HCT116 (cell line): ENCODE measurements at regions not wholly inside any gene's neighbourhood (a gene's known extent, or its start where the extent isn't known, plus 50 kb on each side); places are given as distances from the start of the nearest gene placed in this dataset.

Source experiments
- ATAC-seq: fragments of 200-7000 bp; cut with Tn5 transposase; 2 replicates; pipeline ENCODE4 v1.9.1; 2020; ENCODE audit warnings: mild to moderate bottlenecking, moderate library complexity
- BruUV-seq: library from RNA; stranded (reverse); fragments of 400-500 nt; replicated peaks from 2 replicates; lab custom pipeline; 2021; lab: Mats Ljungman, UMichigan
- CTCF ChIA-PET: fragments of 300-600 bp; sonication (Branson Sonifier 250); formaldehyde crosslinking; loops from one replicate; lab custom pipeline; 2021; ENCODE audit warnings: antibody characterized with exemption; lab: Charles Lee
- POLR2A ChIA-PET: fragments of 300-600, 350-600 bp; sonication (Branson Sonifier 250); formaldehyde crosslinking; loops from one replicate; lab custom pipeline; 2021; ENCODE audit warnings: antibody characterized with exemption; lab: Charles Lee
- RAD21 ChIA-PET, 2 experiments: fragments of 300-600 bp; sonication (Branson Sonifier 250); formaldehyde crosslinking; loops; one replicate each; lab custom pipeline; 2023; ENCODE audit warnings: low total read pairs in 2 of 2; ENCODE audit not compliant: uncharacterized antibody in 2 of 2, unreplicated experiment in 2 of 2, low non-redundant PET in 1 of 2; lab: Charles Lee
- DNase-seq: peaks from one replicate; pipeline ENCODE4 v3.0.0-alpha.2; 2010; ENCODE audit warnings: low read depth, low spot score
- H2AFZ ChIP-seq: fragments of 200-600 bp; shearing (Covaris generic), sonication (generic); 2 replicates; pipeline ENCODE4 v1.6.1; 2017; ENCODE audit warnings: low read depth, mixed run types, mixed read lengths, antibody characterized with exemption, low read length; ENCODE audit not compliant: poor library complexity, severe bottlenecking
- H3K27ac ChIP-seq: 2 replicates; pipeline ENCODE4 v1.5.1; 2012; ENCODE audit warnings: low read depth, low read length
- H3K27me3 ChIP-seq: fragments of 200-600 bp; sonication (generic); 2 replicates; pipeline ENCODE4 v1.6.1; 2016; ENCODE audit warnings: mixed run types, low read length, mixed read lengths; ENCODE audit not compliant: insufficient read depth
- H3K36me3 ChIP-seq, 2 experiments: fragments of 200-500 bp in 1 of 2; fragments of 200-600 bp in 1 of 2; sonication (Bioruptor generic) in 1 of 2; sonication (generic) in 1 of 2; 2 replicates each; pipeline versions ENCODE4 v1.5.1 to v1.6.1; 2014 to 2016; ENCODE audit warnings: low read length in 2 of 2, inconsistent platforms in 1 of 2, mixed read lengths in 1 of 2, mixed run types in 1 of 2; ENCODE audit not compliant: insufficient read depth in 2 of 2, control insufficient read depth in 1 of 2
- H3K4me1 ChIP-seq, 2 experiments: fragments of 200-600 bp in 1 of 2; sonication (generic) in 1 of 2; 2 replicates each; pipeline versions ENCODE4 v1.5.1 to v1.6.1; 2012 to 2017; ENCODE audit warnings: low read length in 2 of 2, inconsistent platforms in 1 of 2, mild to moderate bottlenecking in 1 of 2, mixed read lengths in 1 of 2, mixed run types in 1 of 2, moderate library complexity in 1 of 2; ENCODE audit not compliant: insufficient read depth in 2 of 2, control insufficient read depth in 1 of 2
- H3K4me2 ChIP-seq: fragments of 200-600 bp; sonication (generic); 2 replicates; pipeline ENCODE4 v1.6.1; 2017; ENCODE audit warnings: mixed run types, low read length, mixed read lengths
- H3K4me3 ChIP-seq, 2 experiments: fragments of 200-600 bp in 1 of 2; sonication (generic) in 1 of 2; replicated peaks in 1 of 2; 2 replicates each; pipeline ENCODE4 v1.5.1; 2011 to 2016; ENCODE audit warnings: low read length in 2 of 2, control low read depth in 1 of 2, low read depth in 1 of 2, mild to moderate bottlenecking in 1 of 2, mixed read lengths in 1 of 2, mixed run types in 1 of 2
- H3K79me2 ChIP-seq: fragments of 200-600 bp; sonication (generic); 2 replicates; pipeline ENCODE4 v1.6.1; 2017; ENCODE audit warnings: mild to moderate bottlenecking, mixed run types, low read length, moderate library complexity, mixed read lengths; ENCODE audit not compliant: insufficient read depth
- H3K9ac ChIP-seq: fragments of 200-600 bp; sonication (generic); 2 replicates; pipeline ENCODE4 v1.6.1; 2016; ENCODE audit warnings: low read length, mixed read lengths
- H3K9me2 ChIP-seq: fragments of 200-600 bp; sonication (generic), shearing (Covaris generic); 2 replicates; pipeline ENCODE4 v1.6.1; 2017; ENCODE audit warnings: mixed run types, mild to moderate bottlenecking, moderate library complexity; ENCODE audit not compliant: insufficient read depth
- H3K9me3 ChIP-seq, 2 experiments: fragments of 200-500 bp in 1 of 2; fragments of 200-600 bp in 1 of 2; sonication (Bioruptor generic) in 1 of 2; sonication (generic) in 1 of 2; 2 replicates each; pipeline ENCODE4 v1.6.1; 2014 to 2017; ENCODE audit warnings: low read length in 2 of 2, mixed read lengths in 2 of 2, inconsistent platforms in 1 of 2, low read depth in 1 of 2, mild to moderate bottlenecking in 1 of 2, mixed run types in 1 of 2, moderate library complexity in 1 of 2; ENCODE audit not compliant: control insufficient read depth in 1 of 2, insufficient read depth in 1 of 2
- H4K20me1 ChIP-seq: fragments of 200-600 bp; sonication (generic), shearing (Covaris generic); 2 replicates; pipeline ENCODE4 v1.6.1; 2017; ENCODE audit warnings: mixed run types, mild to moderate bottlenecking, moderate library complexity; ENCODE audit not compliant: insufficient read depth
- FOSL1 ChIP-seq: IDR thresholded peaks from 2 replicates; pipeline ENCODE4 v1.6.1; 2012; ENCODE audit warnings: low read depth
- JUND ChIP-seq: IDR thresholded peaks from 2 replicates; pipeline ENCODE4 v1.6.1; 2012
- MAX ChIP-seq: IDR thresholded peaks from 2 replicates; pipeline ENCODE4 v1.6.1; 2012
- REST ChIP-seq: IDR thresholded peaks from 2 replicates; pipeline ENCODE4 v1.6.1; 2012; ENCODE audit warnings: low read depth
- SP1 ChIP-seq: IDR thresholded peaks from 2 replicates; pipeline ENCODE4 v1.6.1; 2012; ENCODE audit warnings: low read depth
- YY1 ChIP-seq: IDR thresholded peaks from 2 replicates; pipeline ENCODE4 v1.6.1; 2011; ENCODE audit warnings: low read length, low read depth, moderate library complexity, mild to moderate bottlenecking; ENCODE audit not compliant: insufficient replicate concordance; ENCODE audit errors: extremely low read depth
- ZFX ChIP-seq: fragments of 450-650 bp; IDR thresholded peaks from 2 replicates; pipeline ENCODE4 v1.6.1; 2017
- intact Hi-C: fragments of 100-400 bp; cut with micrococcal nuclease; formaldehyde crosslinking; loops from 2 replicates; pipeline ENCODE4 v1.10.0; 2022
- TF ChIP-seq, protein P1 (sequence below), 3 experiments: fragments of 200-600 bp in 1 of 3; sonication (generic) in 1 of 3; IDR thresholded peaks in 2 of 3; conservative IDR thresholded peaks in 1 of 3; 2 replicates each; pipeline ENCODE4 v1.5.1; 2012 to 2017; ENCODE audit warnings: low read depth in 2 of 3, low read length in 2 of 3, antibody characterized with exemption in 1 of 3, borderline replicate concordance in 1 of 3, control low read depth in 1 of 3, mild to moderate bottlenecking in 1 of 3, mixed read lengths in 1 of 3, mixed run types in 1 of 3, moderate library complexity in 1 of 3; ENCODE audit not compliant: insufficient read depth in 1 of 3
- TF ChIP-seq, protein P2 (sequence below): IDR thresholded peaks from 2 replicates; pipeline ENCODE4 v1.6.1; 2012
- TF ChIP-seq, protein P3 (sequence below): IDR thresholded peaks from 2 replicates; pipeline ENCODE4 v1.6.1; 2011; ENCODE audit warnings: mild to moderate bottlenecking, low read length, moderate library complexity; ENCODE audit not compliant: insufficient replicate concordance; ENCODE audit errors: extremely low read depth

- Histone ChIP-seq H3K4me3 (no peak overlapping the region), H2AFZ (no peak overlapping the region), H3K79me2 (no peaks in the 10 kb centered on the region), H3K4me1 (no peaks in the 10 kb centered on the region), H3K9ac (no peak overlapping the region), H3K36me3 (no peaks in the 10 kb centered on the region), H4K20me1 (no peaks in the 10 kb centered on the region), H3K9me2 (peaks cover 2% of the 10 kb centered on the region; the same call in 1 of the 2 replicates)
- CTCF ChIA-PET = no interaction called here
- intact Hi-C loops = no loop called here
- TF ChIP-seq, protein P1, sequence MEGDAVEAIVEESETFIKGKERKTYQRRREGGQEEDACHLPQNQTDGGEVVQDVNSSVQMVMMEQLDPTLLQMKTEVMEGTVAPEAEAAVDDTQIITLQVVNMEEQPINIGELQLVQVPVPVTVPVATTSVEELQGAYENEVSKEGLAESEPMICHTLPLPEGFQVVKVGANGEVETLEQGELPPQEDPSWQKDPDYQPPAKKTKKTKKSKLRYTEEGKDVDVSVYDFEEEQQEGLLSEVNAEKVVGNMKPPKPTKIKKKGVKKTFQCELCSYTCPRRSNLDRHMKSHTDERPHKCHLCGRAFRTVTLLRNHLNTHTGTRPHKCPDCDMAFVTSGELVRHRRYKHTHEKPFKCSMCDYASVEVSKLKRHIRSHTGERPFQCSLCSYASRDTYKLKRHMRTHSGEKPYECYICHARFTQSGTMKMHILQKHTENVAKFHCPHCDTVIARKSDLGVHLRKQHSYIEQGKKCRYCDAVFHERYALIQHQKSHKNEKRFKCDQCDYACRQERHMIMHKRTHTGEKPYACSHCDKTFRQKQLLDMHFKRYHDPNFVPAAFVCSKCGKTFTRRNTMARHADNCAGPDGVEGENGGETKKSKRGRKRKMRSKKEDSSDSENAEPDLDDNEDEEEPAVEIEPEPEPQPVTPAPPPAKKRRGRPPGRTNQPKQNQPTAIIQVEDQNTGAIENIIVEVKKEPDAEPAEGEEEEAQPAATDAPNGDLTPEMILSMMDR (IDR thresholded peaks at IDR 0.05 in 2 of 3, conservative IDR thresholded peaks at IDR 0.05 in 1 of 3; ENCODE audit: borderline replicate concordance in 1 of 3, insufficient read depth in 1 of 3, low read depth in 2 of 3, low read length in 2 of 3) = no peak
- TF ChIP-seq, protein P2, sequence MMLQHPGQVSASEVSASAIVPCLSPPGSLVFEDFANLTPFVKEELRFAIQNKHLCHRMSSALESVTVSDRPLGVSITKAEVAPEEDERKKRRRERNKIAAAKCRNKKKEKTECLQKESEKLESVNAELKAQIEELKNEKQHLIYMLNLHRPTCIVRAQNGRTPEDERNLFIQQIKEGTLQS = no peak
- TF ChIP-seq MAX (no peak), YY1 (no peak), ZFX (no peak), FOSL1 (no peak), JUND (no peak), SP1 (no peak), REST (no peak)
- TF ChIP-seq, protein P3, sequence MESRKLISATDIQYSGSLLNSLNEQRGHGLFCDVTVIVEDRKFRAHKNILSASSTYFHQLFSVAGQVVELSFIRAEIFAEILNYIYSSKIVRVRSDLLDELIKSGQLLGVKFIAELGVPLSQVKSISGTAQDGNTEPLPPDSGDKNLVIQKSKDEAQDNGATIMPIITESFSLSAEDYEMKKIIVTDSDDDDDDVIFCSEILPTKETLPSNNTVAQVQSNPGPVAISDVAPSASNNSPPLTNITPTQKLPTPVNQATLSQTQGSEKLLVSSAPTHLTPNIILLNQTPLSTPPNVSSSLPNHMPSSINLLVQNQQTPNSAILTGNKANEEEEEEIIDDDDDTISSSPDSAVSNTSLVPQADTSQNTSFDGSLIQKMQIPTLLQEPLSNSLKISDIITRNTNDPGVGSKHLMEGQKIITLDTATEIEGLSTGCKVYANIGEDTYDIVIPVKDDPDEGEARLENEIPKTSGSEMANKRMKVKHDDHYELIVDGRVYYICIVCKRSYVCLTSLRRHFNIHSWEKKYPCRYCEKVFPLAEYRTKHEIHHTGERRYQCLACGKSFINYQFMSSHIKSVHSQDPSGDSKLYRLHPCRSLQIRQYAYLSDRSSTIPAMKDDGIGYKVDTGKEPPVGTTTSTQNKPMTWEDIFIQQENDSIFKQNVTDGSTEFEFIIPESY = no peak
- TF ChIP-seq, all 23 proteins: peak for 0
- Histone ChIP-seq H3K27me3 (no peaks in the 10 kb centered on the region), H3K4me2 (no peak overlapping the region), H3K27ac (no peak overlapping the region), H3K9me3 (peaks cover 0 to 3% of the 10 kb centered on the region in 2 experiments; a peak in 1 of 4 replicates)
- ATAC-seq (no peak), DNase-seq (no peak)
- ChIA-PET RAD21 (no interaction called here), POLR2A (no interaction called here)
- no TSS peak for BruUV-seq
Measured at GRCh38 chr10:65030263-65030662, 1509.1 kb downstream of the REEP3 start.
